ENCODE measurements at regions not wholly inside any gene's neighbourhood (a gene's known extent, or its start where the extent isn't known, plus 50 kb on each side); places are given as distances from the start of the nearest gene placed in this dataset.

DNA sequence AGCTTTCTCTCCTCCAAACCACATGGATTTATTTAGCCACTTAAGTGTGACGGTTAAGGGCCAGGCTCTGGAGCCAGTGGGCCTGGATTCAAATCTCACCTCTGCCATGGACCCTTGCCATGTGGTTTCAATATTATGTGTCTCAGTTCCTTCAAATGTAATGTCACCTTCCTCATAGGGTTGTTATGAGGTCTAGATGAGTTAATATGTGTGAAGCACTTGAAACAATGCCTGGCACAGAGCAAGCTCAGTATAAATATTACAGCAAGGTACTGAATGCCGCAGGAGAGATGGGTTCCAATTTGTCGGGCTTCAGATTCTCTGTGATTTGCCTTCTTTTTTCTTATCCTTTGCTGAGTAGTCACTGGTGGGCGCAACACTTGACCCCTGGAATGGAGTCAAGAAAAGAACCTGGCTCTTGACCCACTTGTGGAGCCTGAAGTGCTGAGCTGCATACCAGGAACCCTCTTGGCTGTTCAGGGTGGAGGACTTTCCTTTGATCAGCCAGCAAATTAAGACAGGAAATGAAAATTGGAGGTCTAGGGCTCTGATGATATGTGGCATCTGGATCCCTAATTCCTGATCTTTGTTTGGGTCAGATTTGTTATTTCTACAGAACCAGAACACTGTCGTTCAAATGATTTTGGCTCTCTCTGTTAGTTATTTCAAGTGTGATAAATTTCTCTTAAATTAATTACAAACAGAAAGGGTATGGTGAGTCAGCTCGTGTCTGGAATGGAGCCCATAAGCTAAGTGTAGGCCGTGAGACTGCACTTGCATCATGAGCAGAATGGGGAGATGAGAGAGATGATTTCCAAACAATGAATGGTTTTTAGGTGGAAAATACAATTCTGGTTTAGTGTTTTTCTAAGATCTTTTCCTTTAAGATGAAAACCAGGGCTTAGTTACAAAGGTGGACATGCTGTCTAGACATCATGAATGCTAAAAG lies 293.0 kb downstream of the KCNS3 start:
- Histone ChIP-seq H3K9me3 (replicated peaks; ENCODE audit: control insufficient read depth, insufficient read depth, low read length) (no peaks in the 10 kb centered on the region), H3K79me2 (ENCODE audit: control insufficient read depth, insufficient read depth, low read length) (no peaks in the 10 kb centered on the region), H2AFZ (ENCODE audit: control insufficient read depth, low read depth, low read length) (no peak overlapping the region), H3K4me1 (ENCODE audit: control insufficient read depth, insufficient read depth, low read length) (no peaks in the 10 kb centered on the region), H3K36me3 (ENCODE audit: control insufficient read depth in 2 of 2, insufficient read depth in 2 of 2, low read length in 1 of 2) (no peaks in the 10 kb centered on the region), H4K20me1 (ENCODE audit: control insufficient read depth, insufficient read depth) (no peaks in the 10 kb centered on the region), H3K4me3 (no peak overlapping the region), H3K27me3 (replicated peaks in 1 of 2; ENCODE audit: control insufficient read depth in 2 of 2, insufficient read depth in 2 of 2, low read length in 1 of 2) (no peaks in the 10 kb centered on the region; a peak in 1 of 4 replicates), H3K9ac (ENCODE audit: control insufficient read depth, insufficient read depth, low read length) (no peak overlapping the region), H3K4me2 (ENCODE audit: control insufficient read depth, insufficient read depth) (no peak overlapping the region), H3K27ac (ENCODE audit: control insufficient read depth, insufficient read depth) (no peak overlapping the region)
- BruUV-seq (replicated peaks): no TSS peak
- in situ Hi-C loops (cut with MboI) (no loop called here), intact Hi-C loops (cut with micrococcal nuclease; ENCODE audit: unreplicated experiment) (no loop called here)
- 21% methylated on average over 7 of the region's 7 CpGs for WGBS (ENCODE audit: insufficient coverage, insufficient replicate concordance, low lambda C conversion rate, missing lambda C conversion rate)
- no peak for ATAC-seq
- no peak for DNase-seq (ENCODE audit: low read depth, low spot score)
- FAIRE-seq: no peak
- SMC1A ChIA-PET (ENCODE audit: uncharacterized antibody, unreplicated experiment): no interaction called here
- POLR2A ChIA-PET: no interaction called here
- CTCF ChIA-PET: interaction anchor here (0.9 to 1.9 kb wide), 6 partner anchors 9 to 525 kb away, joined by 3 to 8 read pairs (median 4); no protein-coding TSS in a partner anchor
- RAD21 ChIA-PET (ENCODE audit: unreplicated experiment): no interaction called here
- TF ChIP-seq YY1 (IDR thresholded peaks at IDR 0.05; ENCODE audit: low read depth, low read length) (no peak), CHD4 (IDR thresholded peaks at IDR 0.05) (no peak), SUPT20H (IDR thresholded peaks at IDR 0.05; ENCODE audit: borderline replicate concordance, control insufficient read depth, low read depth, low read length) (no peak), ESRRA (IDR thresholded peaks at IDR 0.05; ENCODE audit: low read length) (no peak), FOXM1 (IDR thresholded peaks at IDR 0.05; ENCODE audit: low read depth, low read length) (no peak), RCOR1 (conservative IDR thresholded peaks at IDR 0.05; ENCODE audit: low read depth, low read length) (no peak), RUNX3 (IDR thresholded peaks at IDR 0.05; ENCODE audit: low read length) (no peak), HDGF (IDR thresholded peaks at IDR 0.05) (no peak), SIX5 (IDR thresholded peaks at IDR 0.05; ENCODE audit: low read depth, low read length, severe bottlenecking) (no peak), NR2F1 (conservative IDR thresholded peaks at IDR 0.05) (no peak), EGR1 (IDR thresholded peaks at IDR 0.05; ENCODE audit: borderline replicate concordance in 1 of 2, low read depth in 2 of 2, low read length in 2 of 2) (no peak), LARP7 (IDR thresholded peaks at IDR 0.05) (no peak)
- TF ChIP-seq, protein P1, sequence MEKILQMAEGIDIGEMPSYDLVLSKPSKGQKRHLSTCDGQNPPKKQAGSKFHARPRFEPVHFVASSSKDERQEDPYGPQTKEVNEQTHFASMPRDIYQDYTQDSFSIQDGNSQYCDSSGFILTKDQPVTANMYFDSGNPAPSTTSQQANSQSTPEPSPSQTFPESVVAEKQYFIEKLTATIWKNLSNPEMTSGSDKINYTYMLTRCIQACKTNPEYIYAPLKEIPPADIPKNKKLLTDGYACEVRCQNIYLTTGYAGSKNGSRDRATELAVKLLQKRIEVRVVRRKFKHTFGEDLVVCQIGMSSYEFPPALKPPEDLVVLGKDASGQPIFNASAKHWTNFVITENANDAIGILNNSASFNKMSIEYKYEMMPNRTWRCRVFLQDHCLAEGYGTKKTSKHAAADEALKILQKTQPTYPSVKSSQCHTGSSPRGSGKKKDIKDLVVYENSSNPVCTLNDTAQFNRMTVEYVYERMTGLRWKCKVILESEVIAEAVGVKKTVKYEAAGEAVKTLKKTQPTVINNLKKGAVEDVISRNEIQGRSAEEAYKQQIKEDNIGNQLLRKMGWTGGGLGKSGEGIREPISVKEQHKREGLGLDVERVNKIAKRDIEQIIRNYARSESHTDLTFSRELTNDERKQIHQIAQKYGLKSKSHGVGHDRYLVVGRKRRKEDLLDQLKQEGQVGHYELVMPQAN (conservative IDR thresholded peaks at IDR 0.05): no peak
- TF ChIP-seq, protein P2, sequence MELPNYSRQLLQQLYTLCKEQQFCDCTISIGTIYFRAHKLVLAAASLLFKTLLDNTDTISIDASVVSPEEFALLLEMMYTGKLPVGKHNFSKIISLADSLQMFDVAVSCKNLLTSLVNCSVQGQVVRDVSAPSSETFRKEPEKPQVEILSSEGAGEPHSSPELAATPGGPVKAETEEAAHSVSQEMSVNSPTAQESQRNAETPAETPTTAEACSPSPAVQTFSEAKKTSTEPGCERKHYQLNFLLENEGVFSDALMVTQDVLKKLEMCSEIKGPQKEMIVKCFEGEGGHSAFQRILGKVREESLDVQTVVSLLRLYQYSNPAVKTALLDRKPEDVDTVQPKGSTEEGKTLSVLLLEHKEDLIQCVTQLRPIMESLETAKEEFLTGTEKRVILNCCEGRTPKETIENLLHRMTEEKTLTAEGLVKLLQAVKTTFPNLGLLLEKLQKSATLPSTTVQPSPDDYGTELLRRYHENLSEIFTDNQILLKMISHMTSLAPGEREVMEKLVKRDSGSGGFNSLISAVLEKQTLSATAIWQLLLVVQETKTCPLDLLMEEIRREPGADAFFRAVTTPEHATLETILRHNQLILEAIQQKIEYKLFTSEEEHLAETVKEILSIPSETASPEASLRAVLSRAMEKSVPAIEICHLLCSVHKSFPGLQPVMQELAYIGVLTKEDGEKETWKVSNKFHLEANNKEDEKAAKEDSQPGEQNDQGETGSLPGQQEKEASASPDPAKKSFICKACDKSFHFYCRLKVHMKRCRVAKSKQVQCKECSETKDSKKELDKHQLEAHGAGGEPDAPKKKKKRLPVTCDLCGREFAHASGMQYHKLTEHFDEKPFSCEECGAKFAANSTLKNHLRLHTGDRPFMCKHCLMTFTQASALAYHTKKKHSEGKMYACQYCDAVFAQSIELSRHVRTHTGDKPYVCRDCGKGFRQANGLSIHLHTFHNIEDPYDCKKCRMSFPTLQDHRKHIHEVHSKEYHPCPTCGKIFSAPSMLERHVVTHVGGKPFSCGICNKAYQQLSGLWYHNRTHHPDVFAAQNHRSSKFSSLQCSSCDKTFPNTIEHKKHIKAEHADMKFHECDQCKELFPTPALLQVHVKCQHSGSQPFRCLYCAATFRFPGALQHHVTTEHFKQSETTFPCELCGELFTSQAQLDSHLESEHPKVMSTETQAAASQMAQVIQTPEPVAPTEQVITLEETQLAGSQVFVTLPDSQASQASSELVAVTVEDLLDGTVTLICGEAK (IDR thresholded peaks at IDR 0.05; ENCODE audit: borderline replicate concordance): no peak
- TF ChIP-seq, protein P3, sequence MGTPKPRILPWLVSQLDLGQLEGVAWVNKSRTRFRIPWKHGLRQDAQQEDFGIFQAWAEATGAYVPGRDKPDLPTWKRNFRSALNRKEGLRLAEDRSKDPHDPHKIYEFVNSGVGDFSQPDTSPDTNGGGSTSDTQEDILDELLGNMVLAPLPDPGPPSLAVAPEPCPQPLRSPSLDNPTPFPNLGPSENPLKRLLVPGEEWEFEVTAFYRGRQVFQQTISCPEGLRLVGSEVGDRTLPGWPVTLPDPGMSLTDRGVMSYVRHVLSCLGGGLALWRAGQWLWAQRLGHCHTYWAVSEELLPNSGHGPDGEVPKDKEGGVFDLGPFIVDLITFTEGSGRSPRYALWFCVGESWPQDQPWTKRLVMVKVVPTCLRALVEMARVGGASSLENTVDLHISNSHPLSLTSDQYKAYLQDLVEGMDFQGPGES (IDR thresholded peaks at IDR 0.05): no peak
- TF ChIP-seq, protein P4, sequence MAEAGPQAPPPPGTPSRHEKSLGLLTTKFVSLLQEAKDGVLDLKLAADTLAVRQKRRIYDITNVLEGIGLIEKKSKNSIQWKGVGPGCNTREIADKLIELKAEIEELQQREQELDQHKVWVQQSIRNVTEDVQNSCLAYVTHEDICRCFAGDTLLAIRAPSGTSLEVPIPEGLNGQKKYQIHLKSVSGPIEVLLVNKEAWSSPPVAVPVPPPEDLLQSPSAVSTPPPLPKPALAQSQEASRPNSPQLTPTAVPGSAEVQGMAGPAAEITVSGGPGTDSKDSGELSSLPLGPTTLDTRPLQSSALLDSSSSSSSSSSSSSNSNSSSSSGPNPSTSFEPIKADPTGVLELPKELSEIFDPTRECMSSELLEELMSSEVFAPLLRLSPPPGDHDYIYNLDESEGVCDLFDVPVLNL (IDR thresholded peaks at IDR 0.05; ENCODE audit: low read depth, low read length): no peak
